ENCODE measurements at regions not wholly inside any gene's neighbourhood (a gene's known extent, or its start where the extent isn't known, plus 50 kb on each side); places are given as distances from the start of the nearest gene placed in this dataset.

DNA sequence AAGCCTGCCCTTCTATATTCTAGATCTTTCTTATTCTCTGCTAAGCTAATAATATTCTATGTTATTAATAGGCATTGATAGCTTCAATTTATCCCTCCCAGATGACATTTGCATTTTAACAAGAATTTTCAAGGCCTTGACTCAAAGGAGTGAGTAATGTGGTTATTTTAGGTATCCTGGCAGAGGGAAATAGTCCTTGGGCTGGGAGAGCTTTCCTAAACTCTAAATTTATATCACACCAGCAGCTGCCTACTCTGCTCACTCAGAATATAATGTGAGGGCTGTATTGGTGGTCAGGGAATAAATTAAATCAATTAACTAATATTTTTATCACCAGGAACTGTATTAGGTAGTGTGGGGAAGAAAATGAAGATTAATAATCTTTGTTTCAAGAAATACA lies 74.8 kb upstream of the ADAM23 start:
- DNase-seq (ENCODE audit: insufficient read length, low spot score) (no peak), FAIRE-seq (no peak)

DNA sequence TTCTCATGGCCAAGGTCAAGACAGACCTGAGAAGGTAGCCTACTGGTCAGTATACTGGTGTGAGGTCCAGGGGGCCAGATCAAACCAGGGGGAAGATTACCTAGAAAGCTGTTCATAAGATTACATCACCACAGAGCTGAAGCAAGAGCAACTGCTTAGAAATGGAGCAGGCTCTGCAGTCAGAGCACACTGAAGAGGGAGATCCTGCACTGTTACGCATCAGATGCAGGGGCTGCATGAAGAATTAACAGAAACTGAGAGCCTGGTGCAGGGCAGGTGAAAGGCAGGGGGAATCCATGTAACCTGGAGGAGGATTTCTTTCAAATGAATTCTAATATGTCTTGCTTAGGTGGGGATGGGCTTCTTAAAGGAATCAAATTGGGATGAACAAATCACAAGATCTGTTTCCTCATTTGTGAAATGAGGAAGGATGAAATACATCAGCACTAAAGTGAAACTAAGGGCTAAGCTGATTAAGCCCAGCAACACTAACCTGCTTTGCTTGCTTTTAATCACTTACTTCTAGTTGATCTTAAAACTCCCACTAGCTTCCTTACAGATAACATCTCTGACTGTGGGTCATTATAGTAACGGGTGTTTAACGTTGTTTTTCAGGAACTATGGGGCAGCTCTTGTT lies 74.3 kb upstream of the ADAM23 start:
- FAIRE-seq (no peak), DNase-seq (ENCODE audit: insufficient read length, low spot score) (no peak)

DNA sequence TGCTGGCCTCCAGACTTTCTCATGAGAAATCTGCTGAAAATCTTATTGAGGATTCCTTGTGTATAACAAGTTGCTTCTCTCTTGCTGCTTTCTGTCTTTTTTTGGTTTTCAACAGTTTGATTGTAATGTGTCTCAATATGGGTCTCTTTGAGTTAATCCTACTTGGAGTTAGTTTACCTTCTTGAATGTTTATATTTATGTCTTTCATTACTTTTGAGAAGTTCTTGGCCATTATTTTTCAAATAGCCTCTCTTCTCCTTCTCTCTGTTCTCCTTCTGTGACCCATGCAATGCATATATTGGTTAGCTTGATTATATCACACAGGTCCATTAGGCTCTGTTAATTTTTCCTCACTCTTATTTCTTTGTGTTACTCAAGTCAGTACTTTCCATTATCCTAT lies 67.4 kb upstream of the ADAM23 start:
- no peak for DNase-seq (ENCODE audit: insufficient read length, low spot score)
- no peak for FAIRE-seq

DNA sequence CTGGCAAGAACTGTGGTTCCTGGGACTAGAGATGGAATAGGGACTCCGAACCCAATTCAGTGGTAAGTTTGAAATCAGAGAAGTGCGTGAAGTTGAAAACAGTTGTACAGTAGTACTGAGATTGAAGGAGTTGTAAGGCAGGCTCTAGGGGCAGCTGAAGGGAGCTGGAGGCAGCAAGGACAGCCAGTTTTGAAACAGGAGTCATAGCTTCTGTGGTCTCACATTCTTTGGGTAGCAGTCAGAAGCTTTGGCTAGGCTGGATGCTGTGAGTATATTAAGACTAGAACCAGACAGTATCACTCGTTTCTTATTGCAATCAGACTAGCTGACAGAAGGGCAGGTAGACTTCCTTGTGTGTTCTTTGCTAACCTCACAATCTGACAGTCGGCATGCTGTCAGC lies 64.5 kb upstream of the ADAM23 start:
- DNase-seq (ENCODE audit: insufficient read length, low spot score) (no peak), FAIRE-seq (no peak)

DNA sequence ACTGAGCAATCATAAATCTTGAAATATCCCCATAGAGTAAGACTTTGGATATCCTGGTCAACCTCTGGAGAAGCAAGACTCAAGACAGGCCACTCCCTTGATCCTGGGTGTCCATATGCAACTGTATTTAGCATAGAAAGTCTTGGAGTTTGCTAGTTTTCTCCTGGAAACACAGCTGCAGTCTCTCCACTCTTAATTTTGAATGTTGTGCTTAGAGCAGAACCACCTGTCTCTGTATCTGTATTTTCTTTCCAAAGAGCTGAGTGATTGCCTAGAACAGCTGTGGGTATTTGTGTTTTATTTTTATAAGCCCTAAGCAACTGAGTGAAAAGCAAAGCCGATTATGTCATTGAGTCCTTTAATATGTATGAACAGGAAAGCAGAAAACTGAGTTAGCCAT lies 64.1 kb upstream of the ADAM23 start:
- FAIRE-seq (no peak), DNase-seq (ENCODE audit: insufficient read length, low spot score) (no peak)

DNA sequence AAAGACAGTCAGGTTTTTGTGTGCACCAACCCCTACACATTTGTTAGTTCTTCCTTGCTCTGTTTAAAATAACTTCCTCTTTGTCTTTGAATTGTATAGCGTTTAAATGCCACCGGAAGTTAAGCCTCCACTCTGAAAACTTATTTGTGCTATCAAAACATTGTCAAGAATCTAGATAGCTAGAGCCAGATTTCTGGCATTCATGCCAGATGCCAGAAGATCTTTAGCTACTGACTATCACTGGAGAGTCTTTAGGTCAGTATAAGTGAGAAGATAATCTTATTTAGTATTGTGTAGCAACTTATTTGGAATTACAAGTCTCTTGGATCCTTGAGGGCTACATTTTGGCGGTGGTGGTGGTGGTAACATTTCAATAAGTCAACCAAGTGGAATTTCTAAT lies 63.4 kb upstream of the ADAM23 start:
- FAIRE-seq (no peak), DNase-seq (ENCODE audit: insufficient read length, low spot score) (no peak)

DNA sequence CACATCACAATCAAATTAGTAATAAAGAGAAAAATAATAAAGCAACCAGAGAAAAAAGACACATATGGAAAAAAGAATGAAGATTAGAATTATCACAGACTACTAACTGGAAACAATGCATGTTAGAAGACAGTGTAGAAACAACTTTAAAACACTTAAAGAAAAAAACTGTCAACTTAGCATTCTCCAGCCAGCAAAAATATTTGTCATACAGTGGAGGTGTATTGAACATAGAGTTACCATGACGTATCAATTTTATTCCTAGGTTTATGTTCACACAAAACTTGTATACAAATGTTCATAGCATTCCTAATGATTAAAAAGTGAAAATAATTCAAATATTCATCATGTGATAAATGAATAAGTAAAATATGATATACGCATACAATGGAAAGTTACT lies 61.5 kb upstream of the ADAM23 start:
- no peak for FAIRE-seq

DNA sequence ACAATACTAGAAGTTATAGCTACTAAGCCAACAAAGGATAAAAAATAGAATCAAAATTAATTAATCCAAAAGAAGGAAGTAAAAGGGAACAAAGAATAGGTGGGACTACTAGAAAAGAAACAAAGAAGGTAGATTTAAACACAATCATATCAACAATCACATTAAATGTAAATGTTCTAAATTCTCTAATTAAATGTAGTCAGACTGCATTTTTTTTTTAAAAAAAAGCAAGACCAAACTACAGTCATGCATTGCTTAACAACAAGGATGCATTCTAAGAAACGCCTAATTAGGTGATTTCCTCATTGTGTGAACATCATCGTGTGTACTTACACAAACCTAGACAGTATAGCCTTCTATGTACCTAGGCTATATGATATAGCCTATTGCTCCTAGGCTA lies 59.7 kb upstream of the ADAM23 start:
- FAIRE-seq (no peak), DNase-seq (ENCODE audit: insufficient read length, low spot score) (no peak)

More for the DNA sequence above, 61.5 kb upstream of the ADAM23 start:
- DNase-seq (ENCODE audit: insufficient read length, low spot score), result no peak

DNA sequence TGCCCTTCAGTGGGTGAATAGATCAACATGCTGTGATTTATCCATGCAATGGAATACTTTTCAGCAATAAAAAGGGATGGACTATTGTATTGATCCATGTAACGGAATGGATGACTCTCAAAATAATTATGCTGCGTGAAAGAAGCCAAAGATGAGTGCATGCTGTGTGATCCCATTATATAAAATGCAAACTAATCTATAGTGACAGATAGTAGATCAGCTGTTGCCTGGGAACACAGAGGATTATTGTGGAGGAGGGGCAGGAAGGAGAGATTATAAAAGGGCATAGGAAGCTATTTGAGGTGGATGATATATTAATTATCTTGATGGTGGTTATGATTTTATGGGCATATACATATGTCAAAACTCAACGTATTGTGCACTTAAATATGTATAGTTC lies 55.5 kb upstream of the ADAM23 start:
- no peak for FAIRE-seq

DNA sequence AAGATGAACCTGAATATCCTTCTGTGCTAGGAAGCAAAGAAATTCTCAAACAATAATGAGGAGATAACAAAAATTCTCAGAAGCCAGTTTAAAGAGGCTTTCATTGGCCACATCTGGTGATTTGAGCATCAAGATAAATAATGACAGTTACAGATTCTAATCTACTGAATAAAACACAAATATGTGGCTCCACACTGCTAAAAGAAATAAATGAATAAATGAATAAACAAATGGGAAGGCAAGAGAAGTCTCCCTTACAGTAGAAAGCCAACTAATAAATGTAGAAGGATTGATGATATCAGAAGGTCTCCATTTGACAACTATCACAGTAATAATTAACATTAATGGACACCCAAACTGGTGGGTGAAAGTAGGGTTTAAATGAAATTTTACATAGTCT lies 54.6 kb upstream of the ADAM23 start:
- no peak for DNase-seq (ENCODE audit: insufficient read length, low spot score)

More for the DNA sequence above, 55.5 kb upstream of the ADAM23 start:
- no peak for DNase-seq (ENCODE audit: insufficient read length, low spot score)

DNA sequence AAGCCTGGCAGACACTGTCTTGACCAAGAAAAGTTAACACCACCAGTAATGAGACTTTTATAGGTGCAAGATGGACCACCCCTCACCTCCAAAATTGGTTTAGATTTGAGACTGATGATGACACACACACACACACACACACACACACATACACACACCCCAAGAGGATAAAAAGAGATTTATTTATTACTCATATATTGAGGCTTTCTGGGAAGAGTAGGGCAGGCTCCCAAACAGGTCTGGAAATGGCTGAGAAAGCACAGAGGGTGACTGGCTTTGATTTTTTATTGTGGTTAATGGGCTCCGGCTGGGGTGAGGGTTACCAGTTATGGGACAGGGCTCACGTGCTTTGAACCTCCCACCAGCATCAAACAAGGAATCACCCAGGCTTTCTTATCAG lies 54.2 kb upstream of the ADAM23 start:
- DNase-seq (ENCODE audit: insufficient read length, low spot score) (no peak), FAIRE-seq (no peak)

More for the DNA sequence above, 54.6 kb upstream of the ADAM23 start:
- no peak for FAIRE-seq

DNA sequence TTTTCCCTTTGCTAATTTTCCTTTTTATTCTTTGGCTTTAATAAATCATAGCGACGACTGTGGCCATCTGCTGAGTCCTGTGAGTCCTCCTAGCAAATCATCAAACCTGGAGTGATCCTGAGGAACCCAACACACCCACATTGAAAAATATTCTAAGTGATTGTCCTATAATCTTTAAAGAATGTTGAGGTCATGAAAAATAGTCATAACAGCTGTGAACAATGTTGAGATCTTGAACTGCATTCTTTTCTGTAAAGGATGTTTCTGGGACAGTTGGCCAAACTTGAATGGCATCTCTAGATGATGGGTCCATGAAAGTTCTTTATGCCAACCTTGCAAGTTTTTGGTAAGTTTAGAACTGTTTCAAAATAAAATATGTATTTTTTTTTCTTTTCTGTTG lies 53.2 kb upstream of the ADAM23 start:
- no peak for FAIRE-seq
- no peak for DNase-seq (ENCODE audit: insufficient read length, low spot score)

DNA sequence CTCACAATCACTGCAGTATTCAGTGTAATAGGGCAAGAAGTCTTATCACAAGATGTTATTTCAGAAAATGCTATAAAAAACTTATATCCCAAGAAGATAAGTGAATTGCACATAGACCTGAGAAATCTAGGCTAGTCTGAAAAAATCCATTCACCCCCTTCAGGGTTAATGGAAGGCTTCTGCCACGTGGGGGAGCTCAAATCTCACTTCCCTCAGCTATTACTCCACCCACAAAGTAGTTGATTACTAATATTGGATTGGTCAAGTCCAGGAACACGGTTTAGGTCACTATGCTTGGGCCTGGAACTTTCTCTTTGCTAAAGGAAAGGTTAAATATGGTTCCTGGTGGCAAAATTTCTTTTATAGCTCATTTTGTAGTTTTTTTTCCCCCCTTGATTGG lies 51.2 kb upstream of the ADAM23 start:
- FAIRE-seq (peak; percentile 92), DNase-seq (ENCODE audit: insufficient read length, low spot score) (peak; percentile 61)

All from GM19239 (cell line).